GM18508 (cell line): ENCODE measurements at regions not wholly inside any gene's neighbourhood (a gene's known extent, or its start where the extent isn't known, plus 50 kb on each side); places are given as distances from the start of the nearest gene placed in this dataset.

Experiments
- ATAC-seq: cut with Tn5 transposase; IDR thresholded peaks from one replicate; pipeline ENCODE4 v1.9.1; 2021; ENCODE audit warnings: moderate number of reproducible peaks; ENCODE audit not compliant: insufficient read depth, unreplicated experiment

- no peak for ATAC-seq
These were observed 946.9 kb downstream of the SORCS1 start for GRCh38 chr10:106217627-106218026.

DNA sequence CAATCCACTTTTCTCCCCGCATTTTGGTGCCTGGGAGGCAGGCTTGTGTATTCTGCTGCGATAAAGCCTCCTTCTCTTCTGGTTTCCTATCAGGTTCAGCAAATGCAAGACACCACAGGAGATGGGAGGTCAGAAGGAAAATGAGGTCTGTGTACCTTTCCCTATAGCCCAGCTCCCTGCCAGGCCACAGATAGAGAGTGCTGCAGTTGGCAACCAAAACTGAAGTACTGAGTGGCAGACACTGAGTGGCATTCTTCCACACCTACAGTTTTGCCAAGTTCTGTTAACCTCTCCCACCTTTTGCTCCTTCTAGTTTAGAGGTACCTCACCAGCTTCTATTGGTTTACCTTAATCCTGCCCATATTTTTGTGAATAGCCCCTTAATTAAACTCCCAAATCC, 948.4 kb downstream of the SORCS1 start:
- ATAC-seq, result no peak

- no peak for ATAC-seq
These were observed 950.3 kb downstream of the SORCS1 start for GRCh38 chr10:106214243-106214642.

GRCh38 chr10:106213493-106213892, 951.0 kb downstream of the SORCS1 start:
- ATAC-seq, result no peak

DNA sequence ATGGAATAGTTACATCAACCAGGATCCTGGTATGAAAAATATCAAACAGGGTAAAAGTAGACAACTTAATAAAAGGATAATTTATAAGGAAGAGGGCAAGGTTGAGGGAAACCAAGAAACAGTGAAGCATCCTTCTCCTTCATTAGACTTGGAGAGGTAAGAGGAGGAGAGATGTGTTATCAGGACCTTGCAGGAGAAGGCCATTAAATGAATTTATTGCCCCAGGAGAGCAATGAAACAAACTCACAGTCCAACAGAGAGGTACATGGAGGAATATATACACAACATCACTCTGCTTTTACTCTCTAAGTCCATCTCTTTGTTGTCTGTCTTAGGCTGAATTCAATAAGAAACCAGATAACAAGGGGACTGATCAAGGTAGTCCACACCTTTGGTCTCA, 966.2 kb downstream of the SORCS1 start:
- no peak for ATAC-seq

DNA sequence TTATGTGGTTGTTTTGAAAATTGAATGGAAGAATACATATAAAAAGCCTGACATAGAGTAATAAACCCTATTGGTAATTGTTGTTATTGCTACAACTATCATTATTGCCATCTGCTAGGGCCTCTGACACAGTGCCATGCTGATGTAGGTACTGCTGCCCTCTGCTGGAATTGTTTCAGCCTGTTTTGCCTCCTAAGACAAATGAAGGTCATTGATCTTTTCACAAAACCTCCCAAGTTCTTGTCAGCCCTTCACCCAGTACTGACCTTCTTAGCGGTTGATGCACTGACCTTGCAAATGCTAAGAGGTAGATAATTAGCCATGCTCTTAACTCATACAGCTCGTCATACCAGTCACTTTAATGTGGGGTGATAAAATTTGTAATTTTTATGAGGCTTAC, 975.2 kb downstream of the SORCS1 start:
- no peak for ATAC-seq

DNA sequence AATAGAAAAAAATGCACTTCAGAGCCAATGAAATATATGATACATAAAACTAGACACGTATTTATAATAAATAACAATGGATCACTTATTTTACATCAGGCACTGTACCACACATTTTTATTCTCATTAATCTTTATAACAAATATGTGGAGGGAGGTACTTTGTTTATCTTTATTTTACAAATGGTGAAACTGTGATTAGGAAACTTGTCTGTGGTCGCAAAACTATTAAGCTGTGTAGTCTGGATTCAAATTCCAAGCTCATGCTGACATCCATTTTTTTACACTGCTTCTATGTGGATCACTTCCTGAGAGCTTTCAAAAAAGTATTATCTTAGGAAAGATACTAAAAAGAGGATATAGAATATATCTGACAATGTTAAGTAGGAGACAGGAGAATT, 978.6 kb downstream of the SORCS1 start:
- ATAC-seq, result no peak

DNA sequence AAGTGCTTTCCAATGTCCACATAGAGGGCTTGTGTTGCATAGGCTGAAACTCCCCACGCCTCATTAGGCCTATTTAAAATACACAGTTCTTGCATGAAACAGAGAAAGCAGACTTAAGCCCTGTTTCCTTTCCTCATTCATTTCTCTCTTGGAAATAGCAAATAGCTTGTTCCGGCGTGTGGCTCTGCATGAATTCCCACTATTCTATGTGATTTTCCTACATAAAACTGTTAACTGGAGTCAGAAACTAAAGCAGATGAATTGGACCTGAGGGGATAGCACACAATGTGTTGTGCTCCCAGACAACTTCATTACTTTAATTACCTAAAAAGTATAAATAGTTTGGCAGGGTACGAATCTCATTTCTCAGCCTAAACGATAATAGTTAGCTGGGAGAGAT, 981.5 kb downstream of the SORCS1 start:
- no peak for ATAC-seq

GRCh38 chr10:106182542-106182941, 982.0 kb downstream of the SORCS1 start:
- ATAC-seq, result no peak

DNA sequence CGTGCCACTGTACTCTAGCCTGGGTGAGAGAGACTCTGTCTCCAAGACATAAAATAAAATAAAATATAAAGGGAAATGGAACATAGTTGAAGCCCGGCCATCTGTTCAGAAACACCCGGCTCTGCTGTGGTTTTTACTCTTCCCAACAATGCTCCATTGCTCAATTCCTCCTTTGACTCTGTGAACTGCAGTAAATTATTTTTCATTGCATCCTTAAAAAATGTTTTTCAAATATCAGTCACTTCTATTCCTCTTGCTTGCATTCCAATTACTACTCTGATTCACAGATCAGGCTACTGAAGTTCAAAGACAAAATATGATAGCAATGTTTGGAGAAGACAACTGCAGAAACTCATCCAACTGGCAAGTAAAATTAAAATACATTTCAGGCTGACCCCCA, 983.0 kb downstream of the SORCS1 start:
- no peak for ATAC-seq

DNA sequence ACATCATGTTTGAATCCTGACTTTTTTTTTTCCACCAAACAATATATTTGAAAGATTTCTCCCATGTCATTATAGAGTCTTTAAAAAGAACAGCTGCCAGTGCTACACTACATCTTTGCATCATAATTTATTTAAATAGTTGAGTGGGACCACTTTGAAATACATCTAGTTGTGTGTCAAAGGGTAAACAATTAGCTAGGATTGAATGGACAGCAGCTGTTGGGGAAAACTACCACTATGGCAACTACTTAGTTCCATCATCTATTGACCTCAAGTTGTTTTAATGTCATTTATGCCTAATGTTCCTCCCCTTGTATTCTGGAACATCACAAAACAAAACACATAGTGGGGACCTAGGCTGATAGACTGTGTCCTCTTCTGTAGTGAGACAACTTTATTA, 985.1 kb downstream of the SORCS1 start:
- no peak for ATAC-seq

DNA sequence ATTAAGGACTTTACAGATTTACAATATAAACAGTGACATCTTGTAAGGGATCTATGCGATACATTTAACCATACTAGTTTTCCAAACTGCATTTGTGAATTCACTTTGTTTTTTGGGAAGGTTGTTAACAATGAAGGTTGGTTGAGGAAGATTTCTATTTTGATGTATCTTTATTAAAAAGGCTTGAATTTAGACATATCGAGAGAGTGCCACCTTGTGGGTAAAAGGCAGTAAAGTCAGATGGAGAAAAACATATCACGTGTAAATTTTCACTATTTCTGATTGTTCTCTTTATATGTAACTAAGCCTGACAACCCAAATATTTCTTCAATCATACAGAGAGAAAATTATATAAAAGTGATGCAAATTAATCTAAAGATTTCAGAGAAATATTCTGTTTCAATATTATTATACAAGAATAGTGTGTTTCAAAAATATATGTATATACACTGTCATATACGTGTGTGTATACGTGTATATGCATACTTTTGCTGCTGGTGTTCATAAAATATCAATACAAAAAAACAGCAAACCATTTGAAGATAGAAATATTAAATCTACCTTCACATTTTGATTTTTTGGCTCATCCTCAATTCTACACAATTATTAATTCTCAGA, 988.6 kb downstream of the SORCS1 start:
- no peak for ATAC-seq

DNA sequence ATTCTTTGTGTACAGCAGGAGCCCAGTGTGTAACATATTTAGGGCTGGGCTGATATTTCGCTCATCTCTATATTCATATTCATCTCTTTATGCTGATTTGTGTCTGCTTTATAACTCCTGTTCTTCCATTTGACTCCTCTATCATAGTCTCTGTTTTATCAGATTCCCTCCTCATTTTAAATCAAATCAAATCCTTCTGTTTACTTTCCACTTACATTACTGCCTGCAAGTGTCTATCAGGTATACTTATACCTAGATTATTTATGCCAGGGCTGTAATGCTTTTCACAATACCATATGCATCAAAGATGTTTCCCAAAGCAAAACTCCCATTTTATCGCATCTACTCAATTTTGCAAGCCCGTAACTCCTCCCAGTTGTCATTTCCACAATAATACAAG, 990.7 kb downstream of the SORCS1 start:
- no peak for ATAC-seq

DNA sequence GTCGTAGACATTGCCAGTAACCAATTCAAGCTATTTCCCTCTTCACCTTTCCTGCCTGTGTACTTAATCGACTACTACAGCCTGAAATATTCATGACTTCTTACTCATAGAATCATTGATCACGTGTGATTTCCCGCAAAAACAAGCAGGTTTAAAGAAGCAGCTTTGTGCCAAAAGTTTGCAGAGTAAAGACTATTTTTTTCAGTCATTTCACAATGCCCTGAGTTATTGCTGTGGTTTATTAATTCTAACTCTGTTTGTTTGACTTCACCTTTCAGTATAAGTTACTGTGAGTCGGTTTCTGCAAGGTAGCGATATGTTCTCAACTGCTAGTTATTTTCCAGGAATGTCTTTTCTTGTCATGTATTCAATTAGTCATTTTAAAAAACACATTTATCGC, 995.3 kb downstream of the SORCS1 start:
- ATAC-seq, result no peak

DNA sequence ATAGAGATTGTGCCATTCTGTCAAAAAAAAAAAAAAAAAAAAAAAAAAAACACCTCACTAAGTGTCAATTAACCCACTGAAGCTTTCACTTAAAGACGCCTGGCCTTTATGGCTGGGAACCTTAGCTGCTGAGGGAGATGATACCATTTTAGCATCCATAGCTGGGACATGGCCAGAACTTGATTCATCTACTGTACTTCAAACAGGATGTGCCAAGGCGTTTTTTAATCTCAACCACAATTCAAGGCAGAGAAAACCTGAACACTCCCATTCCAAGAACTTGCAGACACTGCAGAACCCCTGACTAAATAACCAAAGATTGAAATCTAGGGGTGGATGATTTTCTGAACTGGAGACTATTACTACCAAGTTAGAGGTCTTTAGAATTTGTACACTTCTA, 996.6 kb downstream of the SORCS1 start:
- ATAC-seq, result no peak

GRCh38 chr10:106158241-106158640, 1006.3 kb downstream of the SORCS1 start:
- ATAC-seq, result no peak

DNA sequence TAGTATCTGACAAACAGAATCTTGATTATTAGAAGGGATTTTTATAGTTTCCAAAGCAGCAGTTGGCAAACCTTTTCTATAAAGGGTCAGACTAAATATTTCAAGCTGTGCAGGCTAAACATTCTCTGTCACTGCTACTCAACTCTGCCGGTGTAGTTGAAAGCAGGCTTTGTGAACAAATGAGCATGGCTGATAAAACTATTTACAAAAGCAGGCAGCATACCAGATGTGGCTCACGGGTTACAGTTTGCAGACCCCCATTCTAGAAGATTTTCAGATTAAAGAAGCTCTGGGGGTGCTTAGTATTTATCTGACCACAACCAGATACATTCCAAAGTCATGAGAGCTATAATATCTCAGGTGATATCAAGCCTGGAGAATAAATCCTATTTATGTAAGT, 1017.5 kb downstream of the SORCS1 start:
- ATAC-seq, result no peak

DNA sequence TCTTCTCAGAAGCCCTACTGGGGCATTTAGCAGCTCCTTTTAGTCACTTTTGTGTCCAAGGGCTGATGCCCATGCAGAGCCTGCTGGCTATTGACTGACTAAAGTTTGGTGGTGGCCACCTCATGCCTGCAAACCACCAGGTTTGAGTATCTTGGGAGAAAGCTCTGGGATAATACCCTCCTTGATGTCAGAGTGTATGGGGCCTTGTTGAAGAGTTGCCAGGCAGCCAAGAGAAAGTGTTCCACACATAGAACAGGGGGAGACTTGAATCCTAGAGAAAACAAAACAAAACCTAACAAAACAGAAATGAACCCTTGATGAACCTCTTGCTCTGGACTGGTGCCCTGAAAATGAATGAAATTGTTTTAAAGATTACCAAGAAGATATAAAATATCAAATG, 1024.6 kb downstream of the SORCS1 start:
- ATAC-seq, result no peak

- no peak for ATAC-seq
These were observed 1028.3 kb downstream of the SORCS1 start for GRCh38 chr10:106136175-106136574.

DNA sequence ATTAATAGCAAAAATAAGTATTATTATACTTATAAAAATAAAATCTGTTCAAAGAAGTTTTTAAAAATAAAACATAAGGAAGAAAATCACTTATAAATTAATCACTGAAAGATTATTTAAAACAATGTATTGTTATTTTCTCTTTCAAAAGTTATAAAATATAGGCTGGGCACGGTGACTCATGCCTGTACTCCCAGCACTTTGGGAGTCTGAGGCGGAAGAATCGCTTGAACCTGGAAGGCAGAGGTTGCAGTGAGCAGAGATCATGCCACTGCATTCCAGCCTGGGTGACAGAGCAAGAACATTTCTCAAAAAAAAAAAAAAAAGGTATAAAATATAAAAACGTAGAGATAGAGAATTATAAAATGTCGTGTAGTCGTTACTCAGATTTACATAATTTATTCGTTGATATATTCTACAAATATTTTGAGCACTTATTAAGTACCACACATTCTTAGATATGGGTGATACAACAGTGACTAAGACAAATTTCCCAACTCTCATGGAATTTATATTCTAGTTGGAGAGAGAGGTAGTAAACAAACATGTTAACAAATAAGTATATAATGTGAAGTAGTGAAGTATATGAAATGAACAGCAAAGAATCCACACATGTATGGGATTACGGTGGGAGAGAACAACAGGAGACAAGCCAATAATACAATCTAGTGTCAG, 1030.0 kb downstream of the SORCS1 start:
- no peak for ATAC-seq

DNA sequence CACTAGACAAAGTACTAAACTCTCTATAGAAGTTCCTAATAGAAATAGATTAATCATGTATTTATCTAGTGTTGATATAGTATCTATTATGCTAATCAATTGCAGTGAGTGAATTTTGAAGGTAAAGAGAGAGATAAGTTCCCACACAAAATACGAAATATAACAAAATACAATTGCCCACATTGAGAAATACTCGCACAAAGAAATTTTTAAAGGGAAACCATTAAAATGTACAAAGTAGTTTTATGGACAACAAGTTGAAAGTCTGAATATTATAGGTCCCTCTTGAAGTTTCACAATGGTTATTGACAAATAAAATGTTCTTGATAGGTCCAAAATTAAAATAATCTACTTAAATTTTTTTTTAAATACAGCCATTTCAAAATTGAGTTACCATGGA, 1031.1 kb downstream of the SORCS1 start:
- ATAC-seq, result no peak

DNA sequence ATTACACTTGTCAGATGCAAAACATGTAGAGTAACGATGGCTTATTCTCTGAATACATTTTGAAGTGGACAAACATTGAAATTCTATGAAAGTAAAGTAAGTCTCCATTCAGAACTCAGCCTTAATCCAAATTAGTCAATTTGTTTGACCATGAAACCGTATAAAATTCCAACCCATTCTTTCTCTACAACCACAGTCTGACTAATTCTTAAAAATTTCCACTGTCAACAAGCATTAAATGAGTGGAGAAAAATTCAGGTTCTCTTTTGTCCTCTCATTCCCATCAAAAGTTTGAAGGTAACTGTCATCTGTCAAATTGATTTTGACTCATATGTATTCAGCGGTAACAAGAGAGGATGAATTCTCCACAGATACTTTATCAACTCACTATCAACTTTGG, 1031.5 kb downstream of the SORCS1 start:
- no peak for ATAC-seq
